Upper lobe of left lung (tissue), 6 donors: ENCODE measurements at regions not wholly inside any gene's neighbourhood (a gene's known extent, or its start where the extent isn't known, plus 50 kb on each side); places are given as distances from the start of the nearest gene placed in this dataset.

ENCODE experiments used
- ATAC-seq, 2 donors: fragments of 200-7000 bp; cut with Tn5 transposase; one replicate each; pipeline ENCODE4 v1.9.1; 2022; ENCODE audit warnings: mild to moderate bottlenecking in 2 of 2, moderate library complexity in 2 of 2; ENCODE audit not compliant: low FRiP score in 2 of 2
- DNase-seq, 2 donors: peaks; one replicate each; pipeline ENCODE4 v3.0.0-alpha.2; 2019 to 2020
- H3K27ac ChIP-seq, 4 donors: fragments of 200-600 bp; sonication (generic); one replicate each; pipeline ENCODE4 v1.5.1; 2016 to 2019
- H3K27me3 ChIP-seq, 4 donors: fragments of 200-600 bp; sonication (generic); one replicate each; pipeline ENCODE4 v1.5.1; 2017 to 2019
- H3K36me3 ChIP-seq, 4 donors: fragments of 200-600 bp; sonication (generic); one replicate each; pipeline ENCODE4 v1.5.1; 2016 to 2019
- H3K4me1 ChIP-seq, 4 donors: fragments of 200-600 bp; sonication (generic); one replicate each; pipeline ENCODE4 v1.5.1; 2018 to 2019
- H3K4me3 ChIP-seq, 4 donors: fragments of 200-600 bp; sonication (generic); one replicate each; pipeline ENCODE4 v1.5.1; 2017 to 2019; ENCODE audit warnings: mild to moderate bottlenecking in 2 of 4, moderate library complexity in 1 of 4
- H3K9me3 ChIP-seq, 4 donors: fragments of 200-600 bp; sonication (generic); one replicate each; pipeline ENCODE4 v1.5.1; 2018 to 2019
- CTCF ChIP-seq, 6 experiments: fragments of 450-650 bp in 4 of 6; fragments of 200-600 bp in 2 of 6; sonication (generic) in 2 of 6; IDR thresholded peaks; one replicate each; pipeline ENCODE4 v1.5.1; 2016 to 2019; ENCODE audit warnings: antibody characterized with exemption in 6 of 6
- EP300 ChIP-seq, 4 donors: sonication (generic); formaldehyde crosslinking; IDR thresholded peaks; one replicate each; pipeline ENCODE4 v1.5.1; 2017; ENCODE audit warnings: antibody characterized with exemption in 4 of 4, control low read depth in 2 of 4
- POLR2A ChIP-seq, 4 donors: fragments of 450-650 bp; IDR thresholded peaks; one replicate each; pipeline ENCODE4 v1.5.1; 2016 to 2017; ENCODE audit warnings: antibody characterized with exemption in 4 of 4, mild to moderate bottlenecking in 2 of 4
- POLR2AphosphoS5 ChIP-seq, 2 donors: sonication (generic); formaldehyde crosslinking; IDR thresholded peaks; one replicate each; pipeline ENCODE4 v1.5.1; 2017; ENCODE audit warnings: antibody characterized with exemption in 2 of 2
- WGBS, 2 donors: methylation state at CpG; one replicate each; pipeline ENCODE4 v1.1.5; 2017 to 2018; 5-methylcytosine and 5-hydroxymethylcytosine counted together
- donor health status: DM: no; HTN: no; CAD: no; lungs with moderate emphysema.
- donor health status: DM: no; HTN: yes; CAD: no; lungs with severe emphysema.

- DNase-seq: no peak
- WGBS, 2 donors: 51 to 54% methylated on average over 5 of the region's 5 CpGs
- Histone ChIP-seq H3K4me1 (no peaks in the 10 kb centered on the region), H3K27ac (no peak overlapping the region), H3K9me3 (no peaks in the 10 kb centered on the region), H3K36me3 (no peaks in the 10 kb centered on the region), H3K27me3 (no peaks in the 10 kb centered on the region), H3K4me3 (no peak overlapping the region)
- no peak for TF ChIP-seq CTCF (IDR thresholded peaks at IDR 0.05)
- TF ChIP-seq POLR2A (IDR thresholded peaks at IDR 0.05): no peak
- no peak for TF ChIP-seq POLR2AphosphoS5 (IDR thresholded peaks at IDR 0.05)
- TF ChIP-seq EP300 (IDR thresholded peaks at IDR 0.05): no peak
- ATAC-seq: no peak
Observed at GRCh38 chr1:37131281-37131680, 97.0 kb upstream of the GRIK3 start.

- H3K36me3 ChIP-seq: no peaks in the 10 kb centered on the region
- H3K4me3 ChIP-seq: no peak overlapping the region
- TF ChIP-seq POLR2A (IDR thresholded peaks at IDR 0.05) (no peak), POLR2AphosphoS5 (IDR thresholded peaks at IDR 0.05) (no peak), CTCF (IDR thresholded peaks at IDR 0.05) (no peak), EP300 (IDR thresholded peaks at IDR 0.05) (no peak)
- H3K4me1 ChIP-seq: no peaks in the 10 kb centered on the region
- H3K9me3 ChIP-seq: no peaks in the 10 kb centered on the region
- WGBS, 2 donors: 57 to 69% methylated on average over 19 of the region's 19 CpGs
- peak in 1 of 2 donors; percentile 18 for DNase-seq
- no peak for ATAC-seq
- H3K27me3 ChIP-seq: no peaks in the 10 kb centered on the region
- H3K27ac ChIP-seq: no peak overlapping the region
Observed at GRCh38 chr1:37133276-37134145, 99.2 kb upstream of the GRIK3 start.

- ATAC-seq: no peak
- Histone ChIP-seq H3K27ac (no peak overlapping the region), H3K4me3 (no peak overlapping the region), H3K27me3 (no peaks in the 10 kb centered on the region), H3K36me3 (no peaks in the 10 kb centered on the region), H3K9me3 (no peaks in the 10 kb centered on the region), H3K4me1 (no peaks in the 10 kb centered on the region)
- TF ChIP-seq CTCF (IDR thresholded peaks at IDR 0.05): no peak
- TF ChIP-seq POLR2AphosphoS5 (IDR thresholded peaks at IDR 0.05): no peak
- no peak for TF ChIP-seq EP300 (IDR thresholded peaks at IDR 0.05)
- no peak for TF ChIP-seq POLR2A (IDR thresholded peaks at IDR 0.05)
- WGBS, 2 donors: 68 to 79% methylated on average over 4 of the region's 4 CpGs
- DNase-seq: no peak
Observed at GRCh38 chr1:37134599-37134998, 100.3 kb upstream of the GRIK3 start.

- DNase-seq: no peak
- no peaks in the 10 kb centered on the region for H3K27me3 ChIP-seq
- no peaks in the 10 kb centered on the region for H3K9me3 ChIP-seq
- ATAC-seq: no peak
- no peaks in the 10 kb centered on the region for H3K4me1 ChIP-seq
- H3K36me3 ChIP-seq: no peaks in the 10 kb centered on the region
- 80 to 82% methylated on average over 8 of the region's 8 CpGs for WGBS, 2 donors
- TF ChIP-seq POLR2AphosphoS5 (IDR thresholded peaks at IDR 0.05) (no peak), POLR2A (IDR thresholded peaks at IDR 0.05) (no peak), CTCF (IDR thresholded peaks at IDR 0.05) (no peak), EP300 (IDR thresholded peaks at IDR 0.05) (no peak)
- H3K4me3 ChIP-seq: no peak overlapping the region
- no peak overlapping the region for H3K27ac ChIP-seq
Observed at GRCh38 chr1:37135032-37135431, 100.7 kb upstream of the GRIK3 start.

GRCh38 chr1:37137014-37137413 lies 102.7 kb upstream of the GRIK3 start:
- no peaks in the 10 kb centered on the region for H3K27me3 ChIP-seq
- H3K4me1 ChIP-seq: no peaks in the 10 kb centered on the region
- H3K4me3 ChIP-seq: no peak overlapping the region
- DNase-seq: no peak
- ATAC-seq: no peak
- H3K36me3 ChIP-seq: no peaks in the 10 kb centered on the region
- 59 to 67% methylated on average over 7 of the region's 7 CpGs for WGBS, 2 donors
- H3K27ac ChIP-seq: no peak overlapping the region
- no peaks in the 10 kb centered on the region for H3K9me3 ChIP-seq
- TF ChIP-seq EP300 (IDR thresholded peaks at IDR 0.05) (no peak), POLR2AphosphoS5 (IDR thresholded peaks at IDR 0.05) (no peak), POLR2A (IDR thresholded peaks at IDR 0.05) (no peak), CTCF (IDR thresholded peaks at IDR 0.05) (no peak)
